SU-DHL-6 (cell line): ENCODE measurements at regions not wholly inside any gene's neighbourhood (a gene's known extent, or its start where the extent isn't known, plus 50 kb on each side); places are given as distances from the start of the nearest gene placed in this dataset.

ENCODE experiments used
- CTCF ChIP-seq: fragments of 200-600 bp; sonication (generic); IDR thresholded peaks from one replicate; pipeline ENCODE4 v1.5.1; 2017; ENCODE audit warnings: antibody characterized with exemption, mild to moderate bottlenecking, low read length, moderate library complexity; ENCODE audit not compliant: insufficient read depth, poor library complexity, severe bottlenecking
- EZH2phosphoT487 ChIP-seq: fragments of 200-600 bp; sonication (generic), shearing (Covaris generic); conservative IDR thresholded peaks from 2 replicates; pipeline ENCODE4 v1.6.1; 2018; ENCODE audit warnings: mild to moderate bottlenecking, antibody characterized with exemption, low read length, moderate library complexity, mixed read lengths

GRCh38 chr3:24608701-24609390 lies 114.2 kb upstream of the THRB start:
- TF ChIP-seq CTCF (no peak), EZH2phosphoT487 (no peak)
